GM10266 (cell line): ENCODE measurements at regions not wholly inside any gene's neighbourhood (a gene's known extent, or its start where the extent isn't known, plus 50 kb on each side); places are given as distances from the start of the nearest gene placed in this dataset.
"Not testable (repeated sequence)": the region's sequence is repeated elsewhere in the genome, so short reads cannot be mapped to it uniquely, and the experiment has no call there.

ENCODE experiments used
- DNase-seq: peaks from one replicate; pipeline ENCODE4 v3.0.0; 2012; ENCODE audit errors: extremely low spot score
- CTCF ChIP-seq: IDR thresholded peaks from 2 replicates; pipeline ENCODE4 v1.5.1; 2012; ENCODE audit warnings: mild to moderate bottlenecking, low read depth; ENCODE audit not compliant: control insufficient read depth, insufficient read depth; ENCODE audit errors: missing control alignments

- DNase-seq = no peak
- TF ChIP-seq CTCF = no peak
These were observed 756.8 kb upstream of the CDH6 start for GRCh38 chr5:30436691-30437090.

- DNase-seq = not testable (repeated sequence)
These were observed 764.5 kb upstream of the CDH6 start for GRCh38 chr5:30428866-30429407.

GRCh38 chr5:30414078-30414477 lies 779.4 kb upstream of the CDH6 start:
- no peak for TF ChIP-seq CTCF
- DNase-seq = no peak

- no peak for TF ChIP-seq CTCF
- DNase-seq = no peak
These were observed 779.9 kb upstream of the CDH6 start for GRCh38 chr5:30413540-30413939.

- no peak for TF ChIP-seq CTCF
- DNase-seq = no peak
These were observed 787.7 kb upstream of the CDH6 start for GRCh38 chr5:30405821-30406220.

- peak; percentile 25 for TF ChIP-seq CTCF
- no peak for DNase-seq
These were observed 791.9 kb upstream of the CDH6 start for GRCh38 chr5:30401479-30402058.

- TF ChIP-seq CTCF = no peak
- no peak for DNase-seq
These were observed 795.1 kb upstream of the CDH6 start for GRCh38 chr5:30398423-30398822.

- DNase-seq = no peak
- TF ChIP-seq CTCF = no peak
These were observed 800.6 kb upstream of the CDH6 start for GRCh38 chr5:30392897-30393296.
